ENCODE measurements at regions not wholly inside any gene's neighbourhood (a gene's known extent, or its start where the extent isn't known, plus 50 kb on each side); places are given as distances from the start of the nearest gene placed in this dataset.

DNA sequence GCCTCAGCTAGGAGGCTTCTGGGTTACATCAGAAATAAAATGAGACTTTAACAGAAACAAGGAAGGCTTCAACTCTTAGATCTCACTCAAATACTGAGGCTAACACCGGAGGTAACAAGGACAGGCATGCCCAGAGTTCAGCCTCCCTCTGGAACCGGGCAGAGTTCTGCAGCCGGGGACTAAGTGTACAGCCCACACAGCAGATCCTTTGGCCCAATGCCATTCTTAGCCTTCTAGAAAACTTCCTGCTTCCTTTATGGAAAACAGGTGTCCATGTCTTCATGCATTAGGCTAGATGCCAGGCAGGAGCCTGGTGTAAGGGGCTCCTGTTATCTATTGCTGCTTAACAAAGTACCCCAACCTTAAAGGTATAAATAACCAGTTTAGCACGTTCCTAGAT lies 369.7 kb downstream of the BCOR start:
- no peak for TF ChIP-seq POLR2A (IDR thresholded peaks at IDR 0.05)
- TF ChIP-seq, protein P1, sequence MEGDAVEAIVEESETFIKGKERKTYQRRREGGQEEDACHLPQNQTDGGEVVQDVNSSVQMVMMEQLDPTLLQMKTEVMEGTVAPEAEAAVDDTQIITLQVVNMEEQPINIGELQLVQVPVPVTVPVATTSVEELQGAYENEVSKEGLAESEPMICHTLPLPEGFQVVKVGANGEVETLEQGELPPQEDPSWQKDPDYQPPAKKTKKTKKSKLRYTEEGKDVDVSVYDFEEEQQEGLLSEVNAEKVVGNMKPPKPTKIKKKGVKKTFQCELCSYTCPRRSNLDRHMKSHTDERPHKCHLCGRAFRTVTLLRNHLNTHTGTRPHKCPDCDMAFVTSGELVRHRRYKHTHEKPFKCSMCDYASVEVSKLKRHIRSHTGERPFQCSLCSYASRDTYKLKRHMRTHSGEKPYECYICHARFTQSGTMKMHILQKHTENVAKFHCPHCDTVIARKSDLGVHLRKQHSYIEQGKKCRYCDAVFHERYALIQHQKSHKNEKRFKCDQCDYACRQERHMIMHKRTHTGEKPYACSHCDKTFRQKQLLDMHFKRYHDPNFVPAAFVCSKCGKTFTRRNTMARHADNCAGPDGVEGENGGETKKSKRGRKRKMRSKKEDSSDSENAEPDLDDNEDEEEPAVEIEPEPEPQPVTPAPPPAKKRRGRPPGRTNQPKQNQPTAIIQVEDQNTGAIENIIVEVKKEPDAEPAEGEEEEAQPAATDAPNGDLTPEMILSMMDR (IDR thresholded peaks at IDR 0.05): no peak
- TF ChIP-seq EP300 (IDR thresholded peaks at IDR 0.05): no peak
